ENCODE measurements at regions not wholly inside any gene's neighbourhood (a gene's known extent, or its start where the extent isn't known, plus 50 kb on each side); places are given as distances from the start of the nearest gene placed in this dataset.
"Not testable (repeated sequence)": the region's sequence is repeated elsewhere in the genome, so short reads cannot be mapped to it uniquely, and the experiment has no call there.

DNA sequence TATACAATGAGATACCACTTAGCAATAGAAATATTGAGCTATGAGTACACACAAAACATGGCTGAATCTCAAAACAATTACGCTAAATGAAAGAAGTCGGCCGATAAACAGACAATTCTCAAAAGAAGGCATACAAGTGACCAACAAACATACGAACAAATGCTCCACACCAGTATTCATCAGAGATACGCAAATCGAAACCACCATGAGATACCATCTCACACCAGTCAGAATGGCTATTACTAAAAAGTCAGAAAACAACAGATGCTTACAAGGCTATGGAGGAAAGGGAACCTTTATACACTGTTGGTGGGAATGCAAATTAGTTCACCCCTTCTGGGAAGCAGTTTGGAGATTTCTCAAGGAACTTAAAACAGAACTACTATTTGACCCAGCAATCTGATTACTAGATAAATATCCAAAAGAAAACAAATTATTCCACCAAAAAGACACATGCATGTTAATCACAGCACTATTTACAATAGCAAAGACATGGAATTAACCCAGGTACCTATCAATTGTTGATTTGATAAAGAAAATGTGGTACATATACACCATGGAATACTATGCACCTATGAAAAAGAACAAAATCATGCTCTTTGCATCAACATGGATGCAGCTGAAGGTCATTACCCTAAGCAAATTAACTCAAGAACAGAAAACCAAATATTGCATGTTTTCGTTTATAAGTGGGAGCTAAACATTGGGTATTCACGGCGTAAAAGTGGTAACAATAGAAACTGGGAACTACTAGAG lies 90.9 kb upstream of the GRAMD1B start:
- DNase-seq: no peak

DNA sequence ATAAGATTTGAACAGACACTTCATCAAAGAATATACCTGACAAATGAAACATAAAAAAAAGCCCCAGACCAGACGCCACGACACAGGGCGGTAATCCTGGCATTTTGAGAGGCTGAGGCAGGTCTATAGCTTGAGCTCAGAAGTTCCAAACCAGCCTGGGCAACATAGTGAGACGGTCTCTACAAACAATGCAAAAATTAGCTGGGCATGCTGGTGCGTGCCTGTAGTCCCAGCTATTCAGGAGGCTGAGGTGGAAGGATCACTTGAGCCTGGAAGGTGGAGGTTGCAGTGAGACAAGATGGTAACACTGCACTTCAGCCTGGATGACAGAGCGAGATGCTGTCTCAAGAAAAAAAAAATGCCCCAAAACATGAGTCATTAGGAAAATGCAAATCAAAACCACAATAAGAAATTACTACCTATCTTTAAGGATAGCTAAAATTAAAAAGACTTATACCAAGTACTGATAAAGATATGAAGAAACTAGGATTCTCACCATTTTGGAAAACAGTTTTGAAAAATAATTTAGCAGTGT lies 91.7 kb upstream of the GRAMD1B start:
- DNase-seq: no peak

DNA sequence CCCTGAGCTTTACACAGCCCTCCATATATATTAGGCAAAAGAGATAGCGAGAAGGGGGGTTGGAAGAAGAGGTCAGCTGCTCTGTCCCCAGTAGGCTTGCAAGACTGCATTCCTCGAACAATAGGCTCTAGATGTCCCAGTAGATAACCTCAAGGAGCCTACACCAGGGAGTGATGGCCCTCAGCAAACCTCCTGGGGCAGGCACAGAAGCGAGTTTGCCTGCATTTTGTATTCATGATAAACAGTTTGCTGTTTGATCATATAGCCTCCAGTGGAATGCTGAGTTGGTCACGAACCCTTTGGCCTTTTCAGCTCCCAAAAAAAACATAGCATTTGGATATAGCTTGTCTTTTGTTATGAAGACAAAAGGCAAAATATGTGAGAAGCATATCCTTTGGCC lies 95.1 kb upstream of the GRAMD1B start:
- DNase-seq: no peak

DNA sequence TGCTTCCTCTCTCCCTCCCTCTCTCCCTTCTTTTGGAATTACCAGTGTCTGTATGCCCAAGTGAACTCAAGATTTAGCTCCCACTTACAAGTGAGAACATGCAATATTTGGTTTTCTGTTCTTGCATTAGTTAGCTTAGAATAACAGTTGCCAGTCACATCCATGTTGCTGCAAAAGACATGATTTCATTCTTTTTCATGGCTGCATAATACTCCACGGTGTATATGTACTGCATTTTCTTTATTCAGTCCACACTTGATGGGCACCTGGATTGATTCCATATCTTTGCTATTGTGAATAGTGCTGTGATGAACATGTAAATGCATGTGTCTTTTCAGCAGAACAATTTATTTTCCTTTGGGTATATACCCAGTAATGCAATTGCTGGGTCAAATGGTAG lies 97.5 kb upstream of the GRAMD1B start:
- not testable (repeated sequence) for DNase-seq

DNA sequence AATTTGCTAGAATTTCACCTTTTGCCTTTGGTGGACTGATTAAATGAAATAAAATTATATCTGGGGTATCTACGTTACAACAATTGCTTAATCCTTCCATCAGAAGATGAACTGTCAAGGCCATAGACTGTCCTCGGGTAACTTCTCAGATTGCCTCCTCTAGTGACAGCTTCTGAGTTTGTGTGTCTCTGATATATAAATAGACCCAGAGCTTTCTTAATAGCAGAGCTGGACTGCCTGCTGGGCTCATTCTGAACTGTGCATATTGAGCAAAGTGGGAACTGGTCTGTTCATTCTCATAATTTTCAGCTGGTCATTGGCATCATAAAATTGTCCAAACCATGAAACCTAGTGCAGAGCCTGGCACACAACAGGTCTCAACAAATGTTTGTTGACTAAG lies 99.1 kb upstream of the GRAMD1B start:
- no peak for DNase-seq

DNA sequence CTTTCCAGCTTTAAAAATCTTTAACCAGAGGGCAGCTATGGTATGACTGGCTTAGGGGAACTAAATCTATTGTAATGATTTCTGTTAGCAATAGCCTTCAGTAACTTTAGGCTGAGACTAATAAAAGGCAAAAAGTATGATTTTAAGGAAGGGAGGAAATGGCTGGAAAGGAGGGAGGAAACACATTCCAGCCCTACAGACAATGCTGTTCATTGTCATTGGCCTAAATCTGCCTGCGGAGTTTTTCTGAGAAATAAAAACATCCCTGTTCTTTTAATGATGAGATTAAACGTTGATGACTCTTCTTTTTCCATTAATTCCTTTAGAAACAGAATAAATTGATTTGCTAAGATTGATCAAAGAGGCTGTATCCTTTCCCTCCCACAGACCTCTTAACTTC lies 99.6 kb upstream of the GRAMD1B start:
- no peak for DNase-seq

DNA sequence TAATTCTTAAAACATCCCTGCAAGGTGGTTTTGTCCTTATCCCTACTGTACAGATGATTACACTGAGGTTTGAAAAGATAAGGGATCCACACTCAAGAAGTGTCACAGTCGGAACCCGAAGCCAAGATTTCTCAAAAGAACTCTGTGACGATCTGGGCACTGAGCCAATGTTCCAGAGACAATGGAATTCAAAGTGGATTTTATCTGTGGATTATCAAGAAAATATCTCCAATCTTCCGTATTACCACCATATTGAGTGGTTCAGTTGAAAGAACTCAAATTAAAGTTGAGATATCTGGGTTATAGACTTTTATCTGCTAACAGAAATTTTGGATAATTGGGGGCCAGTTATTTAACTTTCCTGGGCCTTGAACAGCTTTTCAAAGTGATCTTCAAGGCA lies 100.0 kb upstream of the GRAMD1B start:
- no peak for DNase-seq

DNA sequence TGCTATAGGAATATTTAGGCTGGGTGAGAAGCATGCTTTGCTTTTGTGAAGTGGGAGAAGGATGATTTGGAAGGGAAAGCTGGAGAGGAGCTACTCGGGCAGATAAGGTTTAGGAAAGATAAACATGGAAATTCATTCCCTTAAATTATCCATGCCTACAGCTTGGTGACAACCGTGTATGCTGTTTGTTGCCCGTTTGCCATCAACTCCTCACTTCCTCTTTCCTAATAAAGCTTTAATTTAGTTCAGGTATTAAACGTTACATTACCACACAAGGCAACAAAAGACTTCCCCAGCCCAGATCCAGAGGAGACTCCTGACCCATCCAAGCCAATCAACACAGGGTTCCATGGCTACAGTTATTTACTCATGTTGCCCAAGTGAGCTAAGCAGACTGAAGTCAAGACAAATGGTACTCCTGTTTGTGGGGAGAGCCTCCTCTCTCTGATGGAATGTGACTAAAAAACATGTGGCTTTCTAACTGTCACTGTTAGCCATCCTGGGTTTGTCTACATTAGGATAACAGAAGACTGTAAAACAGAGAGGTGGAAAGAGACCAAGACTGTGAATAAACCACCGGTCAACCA lies 101.7 kb upstream of the GRAMD1B start:
- no peak for DNase-seq

DNA sequence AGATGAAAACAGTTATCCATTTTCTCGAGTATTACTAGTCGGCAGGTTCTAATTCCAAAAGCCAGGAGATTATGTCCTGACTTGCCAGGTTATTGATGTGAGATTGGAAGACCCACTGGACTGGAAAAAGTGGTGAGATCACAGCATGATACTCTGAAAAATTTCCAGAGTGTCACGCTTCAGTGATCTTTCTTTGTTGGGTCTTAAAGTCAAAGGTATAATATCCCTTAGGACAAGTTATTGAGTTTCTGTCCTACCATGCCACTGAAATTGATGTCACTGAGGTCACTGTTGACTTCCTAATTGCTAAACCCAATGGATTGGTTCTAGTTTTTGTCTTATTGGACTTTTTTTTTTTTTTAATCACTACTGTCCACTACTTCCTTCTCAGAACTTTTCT lies 104.5 kb upstream of the GRAMD1B start:
- DNase-seq: no peak

DNA sequence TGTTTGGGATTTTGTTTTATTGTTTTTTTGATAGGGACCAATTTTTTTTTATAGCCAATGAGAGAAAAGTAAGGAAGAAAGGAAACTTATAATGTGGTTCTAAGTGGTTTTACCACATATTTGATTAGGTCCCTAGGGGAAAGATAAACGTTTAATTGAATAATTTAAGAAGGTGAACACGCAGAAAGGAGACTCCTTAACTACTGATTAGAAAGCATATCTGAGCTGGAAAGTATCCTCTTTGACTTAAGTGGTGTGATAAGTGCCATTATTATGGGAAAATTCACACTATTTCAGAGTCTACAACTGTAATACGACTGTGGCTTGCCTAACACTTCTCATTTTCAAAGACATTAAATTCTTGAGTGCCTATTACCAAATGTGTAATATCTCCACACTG lies 106.5 kb upstream of the GRAMD1B start:
- no peak for DNase-seq

DNA sequence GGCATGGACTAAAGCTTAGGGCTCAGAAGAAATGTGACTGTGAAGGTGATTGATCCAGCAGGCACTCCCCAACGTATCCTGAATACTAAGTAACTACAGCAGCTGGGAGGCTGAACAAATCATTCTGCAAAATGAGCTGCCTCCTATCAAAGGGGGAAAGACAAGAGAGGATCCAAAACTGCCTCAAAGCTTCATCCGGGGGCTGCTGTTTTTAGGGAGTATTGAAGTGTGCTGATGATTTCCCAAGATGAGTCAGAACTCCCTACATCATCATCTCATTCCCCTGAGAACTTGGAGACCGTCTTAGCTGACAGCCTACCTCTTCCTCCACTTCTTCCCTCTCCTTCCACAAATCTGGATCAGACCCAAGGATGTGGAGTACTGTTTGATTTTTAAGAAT lies 108.4 kb upstream of the GRAMD1B start:
- DNase-seq: no peak

DNA sequence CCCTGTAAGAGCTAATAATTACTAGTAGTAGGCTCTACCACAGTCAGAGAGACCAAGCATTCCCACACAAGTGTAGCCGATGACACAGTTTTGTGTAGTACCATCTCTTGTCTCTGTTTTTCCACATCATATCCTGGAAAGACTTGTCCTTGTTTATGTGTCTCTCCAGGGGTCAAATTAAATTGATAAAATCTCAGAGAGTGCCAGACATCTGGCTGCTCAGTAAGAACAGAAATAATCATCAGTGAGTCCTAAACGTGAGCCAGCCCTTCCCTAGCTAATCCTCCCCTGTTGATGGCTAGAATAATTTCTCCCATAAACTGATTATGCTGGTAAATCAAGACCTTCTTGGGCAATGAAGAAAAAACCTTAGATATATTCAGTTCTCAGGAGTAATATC lies 111.4 kb upstream of the GRAMD1B start:
- DNase-seq: no peak

DNA sequence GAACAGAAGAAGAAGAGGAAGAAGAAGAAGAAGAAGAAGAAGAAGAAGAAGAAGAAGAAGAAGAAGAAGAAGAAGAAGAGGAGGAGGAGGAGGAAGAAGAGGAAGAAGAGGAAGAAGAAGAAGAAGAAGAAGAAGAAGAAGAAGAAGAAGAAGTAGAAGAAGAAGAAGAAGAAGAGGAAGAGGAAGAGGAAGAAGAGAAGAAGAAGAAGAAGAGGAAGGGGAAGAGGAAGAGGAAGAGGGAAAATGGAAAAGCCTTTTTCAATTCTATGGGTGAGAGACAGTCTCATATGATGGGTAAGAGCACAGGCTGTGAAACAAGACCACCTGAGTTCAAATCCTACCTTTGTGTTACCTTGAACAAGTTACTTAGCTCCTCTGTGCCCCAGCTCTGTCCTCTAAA lies 111.9 kb upstream of the GRAMD1B start:
- not testable (repeated sequence) for DNase-seq

DNA sequence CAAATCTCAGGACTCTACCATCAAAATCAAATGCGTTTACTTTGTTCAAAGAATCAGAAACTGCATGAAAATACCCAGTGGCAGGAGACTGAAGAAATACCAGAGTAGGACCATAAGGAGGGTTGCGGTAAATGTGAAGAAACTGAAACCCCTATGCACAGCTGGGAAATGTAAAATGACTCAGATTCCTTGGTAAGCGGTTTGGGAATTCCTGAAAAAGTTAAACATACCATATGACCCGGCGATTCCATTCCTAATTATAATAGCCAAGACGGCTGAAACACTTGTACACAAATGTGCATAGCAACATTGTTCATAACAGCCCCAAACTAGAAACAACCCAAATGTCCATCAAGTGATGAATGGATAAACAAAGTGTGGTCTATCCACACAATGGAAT lies 114.1 kb upstream of the GRAMD1B start:
- DNase-seq: no peak

DNA sequence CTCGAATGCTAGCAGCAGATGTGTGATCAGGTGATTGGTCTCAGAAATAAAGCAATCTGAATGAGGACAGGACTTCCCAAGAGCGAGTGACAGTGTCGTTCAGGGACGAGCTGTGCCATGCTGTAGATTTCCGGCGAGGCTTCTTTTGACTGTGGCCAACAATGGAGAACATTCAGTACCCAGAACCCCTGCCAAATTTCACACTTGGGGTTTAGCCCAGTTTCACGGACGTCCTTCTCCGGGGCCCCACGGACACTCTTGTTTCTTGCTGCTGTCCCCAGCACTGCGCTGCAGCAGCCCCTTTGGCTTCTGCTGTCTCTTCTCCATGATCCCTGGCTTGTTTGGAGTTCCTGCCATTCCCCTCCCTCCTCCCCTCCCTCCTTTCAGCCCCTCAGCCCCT lies 115.1 kb upstream of the GRAMD1B start:
- no peak for DNase-seq

DNA sequence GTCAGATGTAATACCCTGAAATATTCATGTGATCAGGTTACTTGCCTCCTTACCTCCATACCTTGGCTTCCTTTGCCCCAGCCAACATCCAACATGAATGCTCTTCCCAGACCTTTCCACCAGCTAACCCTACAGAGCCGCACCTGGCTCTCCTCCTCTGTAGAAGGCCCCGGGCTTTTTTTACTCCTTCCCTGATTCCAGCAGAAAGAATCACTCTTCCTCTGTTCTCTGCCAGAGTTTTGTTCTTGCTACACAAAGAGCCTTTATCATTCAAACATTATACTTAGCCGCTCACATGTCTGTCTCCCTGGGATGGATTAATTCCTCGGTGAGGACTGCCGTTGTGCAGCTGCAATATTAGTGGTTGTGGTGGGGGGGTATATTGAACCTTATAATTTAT lies 116.8 kb upstream of the GRAMD1B start:
- DNase-seq: no peak

DNA sequence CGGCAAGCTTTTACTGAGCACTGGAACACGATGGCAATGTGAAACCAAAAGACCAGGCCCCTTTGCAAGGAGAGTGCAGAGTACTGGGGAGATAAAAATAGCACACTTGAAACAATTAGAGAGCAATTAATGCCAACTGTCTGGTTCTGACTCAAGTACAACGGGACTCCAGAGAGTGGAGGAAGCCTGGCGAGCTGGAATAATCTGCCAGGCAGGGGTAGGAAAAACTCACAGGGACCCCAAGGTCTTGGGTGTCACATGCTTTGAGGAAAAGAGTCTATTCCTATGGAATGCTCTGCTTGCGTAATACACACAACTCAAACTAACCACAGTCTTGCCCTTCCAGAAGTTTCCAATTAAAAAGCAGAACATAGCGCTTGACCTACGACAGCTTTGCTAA lies 113.0 kb upstream of the CLMP start:
- no peak for DNase-seq

DNA sequence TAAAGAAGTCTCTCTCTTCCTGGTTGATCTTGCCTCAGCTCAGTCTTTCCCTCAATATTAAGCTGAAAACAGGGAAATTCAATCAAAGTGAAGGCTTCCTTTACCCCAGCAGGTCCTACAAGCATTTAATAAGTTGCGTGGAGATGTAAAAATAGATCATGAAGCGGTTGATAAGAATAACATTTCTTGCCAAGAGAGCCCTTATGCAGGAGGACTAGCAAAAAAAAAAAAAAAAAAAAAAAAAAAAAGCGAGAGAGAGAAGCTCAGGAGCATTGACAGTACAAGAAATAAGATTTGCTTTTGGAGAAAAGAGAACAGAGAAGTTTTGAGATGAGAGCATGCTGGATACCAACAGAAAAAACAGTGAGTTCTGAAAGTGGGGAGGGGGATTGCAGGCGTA lies 112.2 kb upstream of the CLMP start:
- DNase-seq: no peak

DNA sequence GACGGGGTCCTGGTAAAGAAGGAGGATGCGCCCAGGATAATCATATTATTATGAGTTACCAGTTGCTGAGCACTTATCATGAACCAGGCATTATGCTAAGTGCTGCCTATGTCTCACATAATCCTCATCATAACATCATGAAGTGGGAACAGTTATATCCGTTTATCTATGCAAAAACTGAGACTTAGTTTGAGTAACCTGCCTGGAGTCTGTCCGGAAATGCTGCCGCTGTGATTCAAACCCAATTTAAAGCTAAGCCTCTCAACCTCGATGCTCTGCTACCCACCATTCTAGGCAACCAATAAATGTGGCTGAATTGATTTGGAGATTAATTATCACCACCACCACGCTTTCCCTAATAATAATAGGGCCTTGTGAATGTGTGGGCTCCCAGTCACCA lies 111.5 kb upstream of the CLMP start:
- no peak for DNase-seq

DNA sequence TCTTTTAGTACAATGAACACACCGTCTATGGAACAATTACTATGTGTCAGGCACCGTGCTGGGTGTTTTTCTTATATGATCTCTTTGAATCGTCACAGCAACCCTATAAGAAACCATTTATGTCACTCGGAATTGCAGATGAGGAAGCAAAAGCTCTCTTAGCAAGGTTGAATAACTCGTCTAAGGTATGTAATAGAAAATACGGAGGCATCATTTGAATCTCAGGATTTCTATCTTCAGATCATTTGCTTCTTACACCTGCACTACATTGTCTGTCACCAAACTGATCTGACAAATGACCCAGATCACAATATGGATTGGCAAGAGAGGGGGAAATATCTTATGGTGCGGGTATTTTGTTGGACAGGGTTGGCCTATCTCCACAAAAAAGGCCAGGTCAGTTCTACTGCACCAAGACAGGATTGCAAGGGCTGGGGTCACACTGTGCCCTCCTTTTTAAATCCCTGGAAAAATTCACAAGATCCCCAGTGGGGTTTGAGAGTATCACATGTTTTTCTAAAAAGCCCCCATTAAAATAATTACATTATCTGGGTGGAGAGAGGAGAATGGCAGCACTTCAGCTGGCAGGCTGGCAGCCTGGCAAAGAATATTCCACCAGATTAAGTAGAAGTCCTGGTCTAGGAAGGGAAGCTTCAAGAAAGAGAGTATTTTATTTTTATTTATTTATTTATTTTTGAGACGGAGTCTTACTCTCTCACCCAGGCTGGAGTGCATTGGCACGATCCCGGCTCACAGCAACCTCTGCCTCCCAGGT lies 110.7 kb upstream of the CLMP start:
- no peak for DNase-seq

DNA sequence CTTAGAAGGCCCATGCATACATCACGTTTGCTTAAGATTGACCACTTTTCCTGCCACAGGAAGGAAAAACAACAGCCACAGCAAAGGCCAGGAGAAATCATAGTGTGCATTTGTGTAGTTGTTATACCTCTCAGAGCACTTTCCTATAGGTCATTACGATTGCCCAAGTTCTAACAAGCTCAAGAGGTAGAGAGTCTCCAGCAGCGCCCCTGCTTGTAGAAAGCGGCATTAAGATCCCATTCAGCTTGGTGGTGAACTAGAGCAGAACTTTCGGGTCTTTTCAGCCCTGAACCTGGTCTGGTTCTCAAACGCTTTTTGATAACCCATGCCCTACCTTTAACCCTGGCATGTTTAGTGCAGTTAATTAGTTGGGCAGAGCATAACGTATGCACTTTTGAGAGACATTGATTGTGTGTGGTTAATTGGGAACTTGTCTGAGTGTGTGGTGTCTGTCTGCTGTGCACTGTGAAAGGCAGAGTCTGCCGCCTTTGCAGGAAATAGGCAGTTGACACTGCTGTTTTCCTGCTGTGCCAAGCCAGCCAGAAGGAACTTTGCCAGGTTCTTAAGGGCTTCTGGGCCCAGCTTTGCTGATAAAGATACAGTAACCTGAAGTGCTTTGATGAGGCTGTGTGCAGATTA lies 109.9 kb upstream of the CLMP start:
- no peak for DNase-seq

DNA sequence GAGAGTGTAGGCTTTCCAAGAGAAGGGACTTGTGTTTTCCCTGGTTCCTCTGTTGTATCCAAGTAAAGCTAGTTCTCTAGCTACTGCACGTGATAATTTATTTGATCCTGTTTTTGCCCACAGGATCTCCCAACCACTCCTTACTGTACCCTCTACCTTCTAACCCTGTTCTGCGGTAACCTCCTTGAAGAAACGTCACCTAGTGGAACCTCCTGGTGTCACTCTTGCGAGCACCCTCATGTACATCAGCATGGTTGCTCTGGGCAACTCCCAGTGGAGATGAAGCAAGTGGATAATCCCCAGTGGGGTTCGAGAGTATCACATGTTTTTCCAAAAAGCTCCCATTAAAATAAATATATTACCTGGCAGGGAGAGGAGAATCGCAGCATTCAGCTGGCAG lies 108.9 kb upstream of the CLMP start:
- DNase-seq: no peak

DNA sequence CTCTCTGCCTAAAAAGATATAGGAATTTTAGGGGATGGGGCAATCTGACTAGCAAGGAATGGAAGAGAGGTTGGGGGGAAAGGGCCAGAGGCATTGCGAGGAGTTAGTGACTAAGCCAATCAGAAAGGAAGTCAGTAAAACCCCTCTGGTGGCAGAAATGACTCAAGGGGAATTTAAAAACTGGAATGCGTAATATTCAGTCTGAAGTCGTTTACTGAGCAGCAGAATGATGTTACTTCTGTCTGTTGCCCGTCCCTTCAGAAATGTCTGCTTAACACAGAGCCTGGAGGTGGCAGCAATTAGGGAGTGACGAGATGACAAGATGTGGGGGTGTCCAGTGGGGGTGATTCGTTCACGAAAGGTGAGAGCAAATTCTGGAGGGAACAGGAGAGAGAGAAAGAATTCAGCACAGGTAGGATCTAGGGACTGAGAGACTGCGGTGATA lies 107.7 kb upstream of the CLMP start:
- no peak for DNase-seq
